ENCODE measurements at regions not wholly inside any gene's neighbourhood (a gene's known extent, or its start where the extent isn't known, plus 50 kb on each side); places are given as distances from the start of the nearest gene placed in this dataset.

DNA sequence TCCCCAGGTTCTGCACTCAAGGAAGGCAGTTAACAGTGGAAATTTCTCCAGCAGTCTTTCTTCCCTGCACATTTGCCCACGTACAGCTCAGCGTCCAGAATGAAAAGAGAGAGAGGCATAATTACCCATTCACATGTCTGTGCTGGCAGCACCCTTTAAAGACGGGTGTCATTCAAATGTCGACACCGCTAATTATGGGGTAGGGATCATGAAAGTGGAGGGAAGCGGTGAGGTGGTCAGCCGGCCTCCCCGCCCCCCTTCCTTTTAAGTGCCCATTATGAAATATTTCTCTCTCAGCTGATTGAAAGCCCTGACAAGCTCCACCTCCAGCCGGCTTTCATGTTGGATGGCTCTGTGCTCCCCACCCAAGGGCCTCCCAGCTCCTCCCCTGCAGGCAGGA is 246.1 kb downstream of the BMP7 start:
- Mint-ChIP-seq H3K4me3 (no peak overlapping the region), H3K27me3 (peaks cover 23 to 40% of the 10 kb centered on the region in 2 donors), H3K4me1 (ENCODE audit: low read depth in 2 of 2) (no peaks in the 10 kb centered on the region), H3K27ac (no peak overlapping the region), H3K36me3 (ENCODE audit: insufficient read depth) (no peaks in the 10 kb centered on the region), H3K9me3 (no peaks in the 10 kb centered on the region)
- ATAC-seq (replicated peaks) (no peak), DNase-seq (no peak)

DNA sequence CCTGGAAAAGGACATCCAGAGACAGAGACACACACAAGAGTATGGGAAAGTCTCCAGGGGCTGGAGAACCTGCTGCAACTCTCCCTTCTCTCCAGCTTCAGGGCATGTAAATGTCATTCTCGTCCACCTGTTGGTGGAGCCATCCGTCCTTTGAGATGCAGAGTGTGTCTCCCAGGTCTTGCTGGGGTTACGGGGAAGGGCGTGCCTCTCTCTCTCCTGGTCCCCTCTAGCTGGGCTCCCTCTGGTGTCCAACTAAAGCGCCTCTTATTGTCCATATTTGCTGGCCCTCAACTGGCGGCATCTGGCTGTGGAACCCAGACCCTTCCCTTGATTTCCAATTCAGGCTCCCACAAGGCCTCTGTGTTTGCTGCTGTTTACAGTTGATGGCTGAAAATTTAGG is 244.1 kb downstream of the BMP7 start:
- Mint-ChIP-seq H3K4me3 (no peak overlapping the region), H3K36me3 (ENCODE audit: insufficient read depth) (no peaks in the 10 kb centered on the region), H3K27ac (no peak overlapping the region), H3K4me1 (ENCODE audit: low read depth in 2 of 2) (no peaks in the 10 kb centered on the region), H3K9me3 (no peaks in the 10 kb centered on the region), H3K27me3 (peaks cover 20 to 44% of the 10 kb centered on the region in 2 donors)
- no peak for DNase-seq
- no peak for ATAC-seq (replicated peaks)

DNA sequence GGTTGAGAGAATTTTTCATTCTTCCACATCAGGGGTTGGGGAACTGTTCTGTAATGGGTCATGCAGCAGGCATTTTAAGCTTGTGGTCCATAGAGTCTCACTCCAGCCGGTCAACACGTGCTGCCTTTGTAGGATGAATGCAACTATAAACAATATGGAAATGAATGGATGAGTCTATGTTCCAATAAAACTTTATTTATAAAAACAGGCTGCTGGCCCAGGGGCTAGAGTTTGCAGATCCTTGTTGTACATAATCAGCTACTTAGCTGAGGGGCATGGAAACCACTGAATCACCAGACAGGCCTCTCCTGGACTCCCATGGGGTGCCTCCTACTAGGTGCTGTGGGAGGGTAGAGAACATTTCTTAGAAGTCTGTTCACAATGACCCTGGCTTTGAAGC is 243.4 kb downstream of the BMP7 start:
- Mint-ChIP-seq H3K36me3 (ENCODE audit: insufficient read depth) (no peaks in the 10 kb centered on the region), H3K4me3 (no peak overlapping the region), H3K4me1 (ENCODE audit: low read depth in 2 of 2) (no peaks in the 10 kb centered on the region), H3K27me3 (peaks cover 20 to 51% of the 10 kb centered on the region in 2 donors), H3K27ac (no peak overlapping the region), H3K9me3 (no peaks in the 10 kb centered on the region)
- no peak for DNase-seq
- ATAC-seq (replicated peaks): no peak

DNA sequence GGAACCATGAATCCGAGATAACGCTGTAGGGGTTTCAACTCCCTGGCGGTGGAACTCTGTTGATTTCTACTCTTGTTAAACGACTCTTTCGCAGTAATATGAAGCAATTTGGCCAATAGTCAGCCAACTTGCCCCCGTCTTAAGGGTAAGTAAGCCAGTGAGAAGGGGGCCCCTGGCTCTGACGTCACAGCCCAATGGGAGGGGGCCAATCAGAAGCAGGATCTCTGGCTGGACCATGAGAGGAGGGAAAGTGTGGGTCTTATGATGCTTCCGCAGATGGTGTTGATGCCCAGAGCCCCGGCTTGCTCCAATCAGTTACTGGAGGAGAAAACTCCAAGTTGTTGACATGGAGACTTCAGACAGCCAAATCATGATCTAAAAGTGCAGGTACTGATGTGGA is 242.4 kb downstream of the BMP7 start:
- DNase-seq (no peak), ATAC-seq (replicated peaks) (no peak)
- peaks cover 20 to 60% of the 10 kb centered on the region in 2 donors for H3K27me3 Mint-ChIP-seq
- H3K4me1 Mint-ChIP-seq (ENCODE audit: low read depth in 2 of 2): no peaks in the 10 kb centered on the region
- no peaks in the 10 kb centered on the region for H3K9me3 Mint-ChIP-seq
- no peak overlapping the region for H3K4me3 Mint-ChIP-seq
- H3K27ac Mint-ChIP-seq: no peak overlapping the region
- no peaks in the 10 kb centered on the region for H3K36me3 Mint-ChIP-seq (ENCODE audit: insufficient read depth)

DNA sequence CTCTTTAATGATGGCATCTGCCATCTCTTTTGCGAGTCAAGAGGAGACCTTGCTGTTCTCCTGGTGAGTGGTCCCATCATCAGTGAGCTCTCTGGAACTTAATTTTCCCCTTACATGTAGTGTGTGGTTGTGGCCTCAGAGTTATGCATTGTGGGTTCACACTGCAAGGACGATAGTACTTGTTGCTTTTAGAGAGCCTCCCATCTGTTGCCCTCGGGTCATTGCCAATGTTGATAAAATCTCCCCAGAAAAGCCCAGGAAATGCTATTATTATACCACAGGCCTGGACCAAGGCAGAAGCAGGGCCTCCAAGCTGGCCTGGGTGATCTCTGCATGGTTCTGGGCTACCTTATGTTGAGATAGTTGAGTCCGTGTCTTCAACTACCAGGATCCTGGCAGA is 241.6 kb downstream of the BMP7 start:
- H3K27ac Mint-ChIP-seq: no peak overlapping the region
- ATAC-seq (replicated peaks) (no peak), DNase-seq (no peak)
- H3K36me3 Mint-ChIP-seq (ENCODE audit: insufficient read depth): no peaks in the 10 kb centered on the region
- H3K4me3 Mint-ChIP-seq: no peak overlapping the region
- no peaks in the 10 kb centered on the region for H3K4me1 Mint-ChIP-seq (ENCODE audit: low read depth in 2 of 2)
- no peaks in the 10 kb centered on the region for H3K9me3 Mint-ChIP-seq
- peaks cover 26 to 69% of the 10 kb centered on the region in 2 donors for H3K27me3 Mint-ChIP-seq

DNA sequence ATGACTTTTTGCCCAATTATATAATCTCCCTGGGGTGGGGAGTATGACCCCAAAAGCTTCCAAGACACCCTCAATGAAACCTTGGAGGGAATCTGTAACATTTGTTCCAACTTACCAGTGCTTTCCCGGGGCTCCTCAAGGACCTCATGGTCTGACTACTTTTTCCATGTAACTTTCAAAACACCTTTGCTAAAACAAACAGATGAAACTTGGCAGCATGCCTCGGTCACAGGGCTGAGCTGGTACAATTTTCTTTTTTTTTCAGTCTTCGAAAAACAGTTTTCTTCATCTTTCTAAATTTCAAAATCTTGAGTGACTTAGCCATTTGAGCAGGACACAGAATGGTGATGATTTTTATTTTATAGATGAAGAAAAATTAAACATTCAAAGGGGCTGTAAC is 241.2 kb downstream of the BMP7 start:
- peaks cover 22 to 71% of the 10 kb centered on the region in 2 donors for H3K27me3 Mint-ChIP-seq
- no peaks in the 10 kb centered on the region for H3K36me3 Mint-ChIP-seq (ENCODE audit: insufficient read depth)
- ATAC-seq (replicated peaks): no peak
- H3K27ac Mint-ChIP-seq: no peak overlapping the region
- H3K9me3 Mint-ChIP-seq: no peaks in the 10 kb centered on the region
- H3K4me1 Mint-ChIP-seq (ENCODE audit: low read depth in 2 of 2): no peaks in the 10 kb centered on the region
- no peak for DNase-seq
- no peak overlapping the region for H3K4me3 Mint-ChIP-seq

DNA sequence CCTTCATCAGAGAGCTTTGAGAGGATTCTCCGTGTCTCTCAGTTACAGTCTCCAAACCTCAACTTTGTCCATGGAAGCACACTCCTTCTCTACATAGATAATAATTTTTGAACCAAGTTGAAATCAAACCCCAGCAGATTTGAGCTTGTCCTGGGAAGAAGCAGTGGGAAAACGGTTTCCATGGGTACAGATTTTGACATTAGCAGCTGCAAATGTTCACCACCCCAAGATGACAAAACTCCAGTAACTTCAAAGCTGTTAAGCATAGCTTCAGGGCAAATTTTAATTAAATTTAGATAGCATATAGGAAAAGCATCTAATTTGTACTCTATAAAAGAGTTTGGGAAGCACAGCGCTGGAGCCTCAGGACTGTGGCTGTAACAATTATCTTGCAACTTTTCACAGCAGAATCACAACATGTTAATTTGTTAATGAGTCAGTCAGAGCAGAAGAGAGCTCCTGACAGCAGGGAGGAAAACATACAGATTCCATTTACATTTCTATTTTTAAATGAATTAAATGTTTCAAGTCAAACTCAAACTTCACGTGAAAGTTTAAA is 240.7 kb downstream of the BMP7 start:
- Mint-ChIP-seq H3K9me3 (no peaks in the 10 kb centered on the region), H3K36me3 (ENCODE audit: insufficient read depth) (peaks cover 4% of the 10 kb centered on the region), H3K27ac (no peak overlapping the region), H3K4me1 (ENCODE audit: low read depth in 2 of 2) (no peaks in the 10 kb centered on the region), H3K4me3 (no peak overlapping the region), H3K27me3 (peaks cover 21 to 67% of the 10 kb centered on the region in 2 donors)
- ATAC-seq (replicated peaks): no peak
- DNase-seq: no peak

DNA sequence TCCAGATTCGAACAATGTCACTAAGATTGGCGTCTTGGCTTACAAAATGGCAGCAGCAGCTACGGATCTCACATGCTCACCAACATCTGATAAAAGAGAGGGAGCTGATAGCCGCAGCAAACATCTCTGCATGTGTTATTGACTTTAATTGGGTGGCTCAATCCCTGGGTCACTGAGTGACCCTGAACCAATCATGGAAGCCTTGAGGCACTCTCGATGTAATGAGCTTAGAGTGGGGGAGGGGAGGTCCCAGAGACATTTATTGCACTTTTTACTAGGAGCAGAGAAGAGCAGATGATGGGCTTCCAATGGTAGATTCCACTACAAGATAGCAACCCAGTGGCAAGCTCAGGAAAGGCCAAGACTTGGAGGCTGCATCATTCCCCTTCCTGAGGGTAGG is 238.7 kb downstream of the BMP7 start:
- no peak overlapping the region for H3K4me3 Mint-ChIP-seq
- peaks cover 0 to 4% of the 10 kb centered on the region in 2 donors for H3K9me3 Mint-ChIP-seq
- peaks cover 30 to 48% of the 10 kb centered on the region in 2 donors for H3K27me3 Mint-ChIP-seq
- no peaks in the 10 kb centered on the region for H3K4me1 Mint-ChIP-seq (ENCODE audit: low read depth in 2 of 2)
- DNase-seq: no peak
- ATAC-seq (replicated peaks): no peak
- H3K27ac Mint-ChIP-seq: no peak overlapping the region
- peaks cover 4% of the 10 kb centered on the region for H3K36me3 Mint-ChIP-seq (ENCODE audit: insufficient read depth)

DNA sequence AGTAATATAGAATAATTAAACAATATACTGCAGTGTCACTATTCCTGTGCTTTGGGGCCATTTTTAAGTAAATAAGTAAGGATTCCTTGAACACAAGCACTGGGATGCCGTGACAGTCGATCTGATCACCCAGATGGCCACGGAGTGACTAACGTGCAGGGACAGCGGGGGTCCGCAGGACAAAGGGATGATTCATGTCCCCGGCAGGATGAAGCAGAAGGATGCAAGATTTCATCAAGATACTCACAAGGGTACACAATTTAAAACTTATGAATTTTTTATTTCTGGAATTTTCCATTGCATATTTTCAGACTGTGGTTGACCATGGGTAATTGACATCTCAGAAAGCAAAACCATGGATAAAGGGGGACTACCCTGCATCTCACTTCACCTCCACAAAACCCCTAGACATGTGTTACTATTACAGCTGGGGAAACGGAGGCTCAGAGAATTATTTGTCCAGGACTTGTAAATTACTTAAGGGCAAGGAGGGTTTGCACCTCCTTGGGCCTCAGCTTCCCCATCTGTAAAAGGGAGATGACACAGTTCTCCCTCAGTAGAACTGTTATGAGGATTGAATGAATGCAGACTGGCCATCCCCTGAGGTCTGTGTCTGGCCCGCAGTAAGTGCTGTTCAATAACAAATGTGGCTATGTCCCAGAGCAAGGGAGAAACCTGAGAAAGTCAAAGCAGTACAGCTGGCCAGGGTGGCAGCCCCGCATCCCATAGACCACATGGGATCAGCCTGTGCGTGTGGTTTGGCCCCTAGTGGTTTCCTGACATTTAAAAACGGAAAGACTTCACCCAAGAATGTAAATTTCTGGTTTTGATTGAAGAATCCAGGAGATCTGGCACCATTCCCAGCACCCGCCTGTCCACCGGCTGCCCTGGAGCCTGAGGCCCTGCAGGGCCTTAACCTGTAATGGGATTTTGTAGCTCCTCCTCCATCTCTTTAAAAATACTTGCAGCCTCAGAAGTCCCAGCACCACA is 235.5 kb downstream of the BMP7 start:
- no peak for DNase-seq
- no peak overlapping the region for H3K4me3 Mint-ChIP-seq
- H3K36me3 Mint-ChIP-seq (ENCODE audit: insufficient read depth): peaks cover 4% of the 10 kb centered on the region
- H3K27ac Mint-ChIP-seq: no peak overlapping the region
- no peak for ATAC-seq (replicated peaks)
- no peaks in the 10 kb centered on the region for H3K4me1 Mint-ChIP-seq (ENCODE audit: low read depth in 2 of 2)
- H3K9me3 Mint-ChIP-seq: peaks cover 0 to 8% of the 10 kb centered on the region in 2 donors
- peaks cover 30 to 56% of the 10 kb centered on the region in 2 donors for H3K27me3 Mint-ChIP-seq

DNA sequence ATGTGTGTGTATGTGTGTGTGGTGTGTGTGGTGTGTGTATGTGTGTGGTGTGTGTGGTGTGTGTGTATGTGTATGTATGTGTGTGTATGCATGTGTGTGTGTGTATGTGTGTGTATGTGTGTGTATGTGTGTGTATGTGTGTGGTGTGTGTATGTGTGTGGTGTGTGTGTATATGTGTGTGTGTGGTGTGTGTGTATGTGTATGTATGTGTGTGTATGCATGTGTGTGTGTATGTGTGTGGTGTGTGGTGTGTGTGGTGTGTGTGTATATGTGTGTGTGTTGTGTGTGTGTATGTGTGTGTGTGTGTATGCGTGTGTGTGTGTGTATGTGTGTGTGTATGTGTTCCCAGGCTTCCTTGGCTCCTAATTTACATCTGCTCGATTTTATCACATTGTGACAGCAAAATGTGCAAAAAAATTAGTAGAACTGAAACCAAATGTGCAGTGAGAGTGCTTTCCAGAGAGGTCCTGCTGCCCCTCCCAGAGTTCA is 234.5 kb downstream of the BMP7 start:
- no peaks in the 10 kb centered on the region for H3K4me1 Mint-ChIP-seq (ENCODE audit: low read depth in 2 of 2)
- no peak overlapping the region for H3K4me3 Mint-ChIP-seq
- no peak for ATAC-seq (replicated peaks)
- no peak for DNase-seq
- H3K9me3 Mint-ChIP-seq: peaks cover 0 to 8% of the 10 kb centered on the region in 2 donors
- peaks cover 4% of the 10 kb centered on the region for H3K36me3 Mint-ChIP-seq (ENCODE audit: insufficient read depth)
- no peak overlapping the region for H3K27ac Mint-ChIP-seq
- H3K27me3 Mint-ChIP-seq: peaks cover 39 to 67% of the 10 kb centered on the region in 2 donors

DNA sequence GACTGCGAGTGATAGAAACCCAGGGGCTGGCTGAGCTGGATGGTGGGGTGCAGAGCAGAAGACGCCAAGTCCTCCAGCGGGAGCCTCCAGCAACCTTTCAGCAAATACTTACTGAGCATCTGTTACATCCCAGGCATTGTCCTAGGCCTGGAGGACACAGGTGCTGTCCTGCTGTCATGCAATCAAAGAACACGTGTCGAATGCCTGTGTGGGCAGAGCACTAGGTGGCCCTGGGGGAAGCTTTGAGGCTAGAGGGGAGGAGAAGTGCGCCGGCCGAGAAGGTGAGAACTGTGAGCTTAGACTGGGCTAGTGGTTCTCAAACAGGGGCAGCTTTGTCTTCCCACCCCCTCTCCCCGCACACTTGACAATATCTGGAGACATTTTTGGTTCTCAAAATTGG is 233.6 kb downstream of the BMP7 start:
- no peak overlapping the region for H3K4me3 Mint-ChIP-seq
- peaks cover 0 to 8% of the 10 kb centered on the region in 2 donors for H3K9me3 Mint-ChIP-seq
- DNase-seq: no peak
- peaks cover 39 to 60% of the 10 kb centered on the region in 2 donors for H3K27me3 Mint-ChIP-seq
- H3K4me1 Mint-ChIP-seq (ENCODE audit: low read depth in 2 of 2): no peaks in the 10 kb centered on the region
- no peak for ATAC-seq (replicated peaks)
- no peak overlapping the region for H3K27ac Mint-ChIP-seq
- H3K36me3 Mint-ChIP-seq (ENCODE audit: insufficient read depth): peaks cover 4% of the 10 kb centered on the region

DNA sequence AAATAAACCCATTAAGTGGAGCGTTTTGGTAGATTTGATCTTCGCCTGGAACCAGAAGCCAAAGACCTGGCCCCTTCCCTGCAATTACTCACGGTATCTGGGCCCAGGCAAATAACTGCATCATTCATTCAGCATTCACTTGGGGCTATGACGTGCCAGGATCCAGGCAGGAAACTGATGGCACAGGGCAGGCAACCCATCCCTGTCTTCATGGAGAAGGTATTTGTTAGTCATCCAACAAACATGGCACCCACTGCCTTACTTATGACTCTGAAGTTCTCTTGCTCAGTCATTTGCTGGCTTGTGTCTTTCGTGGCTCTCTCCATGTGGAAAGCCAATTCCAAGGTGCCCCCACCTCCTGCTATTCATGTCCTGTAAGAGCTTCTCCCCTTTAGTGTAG is 232.4 kb downstream of the BMP7 start:
- Mint-ChIP-seq H3K4me1 (ENCODE audit: low read depth in 2 of 2) (no peaks in the 10 kb centered on the region), H3K36me3 (ENCODE audit: insufficient read depth) (peaks cover 4% of the 10 kb centered on the region), H3K4me3 (no peak overlapping the region), H3K9me3 (peaks cover 0 to 8% of the 10 kb centered on the region in 2 donors), H3K27me3 (peaks cover 39 to 48% of the 10 kb centered on the region in 2 donors), H3K27ac (no peak overlapping the region)
- DNase-seq (no peak), ATAC-seq (replicated peaks) (no peak)

DNA sequence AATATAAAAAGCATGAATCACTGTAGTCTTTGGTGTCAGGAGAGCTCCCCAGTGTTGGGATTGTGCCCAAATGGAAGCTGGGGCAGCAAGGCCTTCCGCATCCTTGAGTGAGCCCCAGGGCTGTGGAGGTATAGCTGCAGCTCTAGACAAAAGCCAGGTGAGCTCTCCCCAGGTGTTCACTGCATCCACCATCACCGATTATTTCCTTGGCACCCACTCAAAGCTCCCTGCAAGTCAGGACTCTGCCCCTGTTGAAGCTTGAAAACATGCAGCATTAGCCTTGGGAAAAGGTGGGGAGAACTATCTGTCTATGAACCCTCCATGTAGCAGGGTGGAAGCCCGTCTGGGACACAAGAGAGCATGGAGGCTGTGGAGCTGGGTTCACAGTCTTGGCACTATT is 228.8 kb downstream of the BMP7 start:
- ATAC-seq (replicated peaks) (no peak), DNase-seq (no peak)
- H3K4me3 Mint-ChIP-seq: no peak overlapping the region
- no peaks in the 10 kb centered on the region for H3K36me3 Mint-ChIP-seq (ENCODE audit: insufficient read depth)
- peaks cover 0 to 4% of the 10 kb centered on the region in 2 donors for H3K9me3 Mint-ChIP-seq
- H3K4me1 Mint-ChIP-seq (ENCODE audit: low read depth in 2 of 2): no peaks in the 10 kb centered on the region
- H3K27ac Mint-ChIP-seq: no peak overlapping the region
- H3K27me3 Mint-ChIP-seq: peaks cover 18 to 36% of the 10 kb centered on the region in 2 donors
